HUDEP-2 (cell line): ENCODE measurements at regions not wholly inside any gene's neighbourhood (a gene's known extent, or its start where the extent isn't known, plus 50 kb on each side); places are given as distances from the start of the nearest gene placed in this dataset.
"Not testable (repeated sequence)": the region's sequence is repeated elsewhere in the genome, so short reads cannot be mapped to it uniquely, and the experiment has no call there.

Experiments
- DNase-seq, 76 experiments: peaks; one replicate each; lab custom pipeline; 2025; ENCODE audit not compliant: unreplicated experiment in 76 of 76; lab: John Stamatoyannopoulos, UW

DNA sequence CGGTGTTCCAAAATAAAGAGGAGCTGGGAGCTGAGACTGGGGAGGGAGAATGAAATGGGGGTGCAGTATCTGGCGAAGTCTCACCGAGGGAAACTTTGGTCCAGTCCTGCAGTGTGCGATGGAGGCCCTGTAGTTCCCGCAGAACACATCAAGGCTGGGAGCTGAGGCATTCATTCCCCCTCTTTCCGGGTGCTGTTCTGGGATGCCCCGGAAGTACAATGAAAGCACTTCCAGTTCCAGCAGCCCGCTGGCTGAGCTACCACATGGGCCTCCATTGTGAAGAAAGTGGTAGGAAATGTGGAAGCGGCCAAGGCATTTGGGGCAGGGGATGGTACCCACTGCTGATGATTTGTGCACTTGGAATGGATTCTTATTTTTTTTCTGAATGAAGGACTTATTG lies 560.7 kb downstream of the GLRX3 start:
- no peak for DNase-seq

GRCh38 chr10:130707389-130707979 lies 571.3 kb downstream of the GLRX3 start:
- no peak for DNase-seq

GRCh38 chr10:130708465-130709070 lies 572.4 kb downstream of the GLRX3 start:
- no peak for DNase-seq

GRCh38 chr10:130709415-130709814 lies 573.2 kb downstream of the GLRX3 start:
- DNase-seq = no peak

DNA sequence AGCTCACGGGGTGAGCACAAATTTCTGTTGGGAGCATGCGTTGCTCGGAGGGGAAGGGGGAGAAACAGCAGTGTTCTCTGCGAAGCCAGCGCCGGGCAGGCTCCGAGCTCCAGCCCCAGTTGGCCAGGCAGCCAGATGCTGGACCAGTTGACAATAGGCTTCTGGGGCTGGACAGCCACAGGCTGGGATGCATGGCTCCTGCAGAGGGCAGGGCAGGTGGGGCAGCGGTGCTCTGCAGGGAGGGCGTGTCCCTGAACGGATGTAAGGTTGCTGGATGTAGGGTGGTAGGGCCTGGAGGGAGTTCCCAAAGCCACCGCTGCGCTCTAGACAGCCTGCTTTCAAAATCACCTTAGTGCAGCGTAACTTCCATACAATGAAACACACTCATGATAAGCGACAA lies 574.9 kb downstream of the GLRX3 start:
- DNase-seq = no peak

DNA sequence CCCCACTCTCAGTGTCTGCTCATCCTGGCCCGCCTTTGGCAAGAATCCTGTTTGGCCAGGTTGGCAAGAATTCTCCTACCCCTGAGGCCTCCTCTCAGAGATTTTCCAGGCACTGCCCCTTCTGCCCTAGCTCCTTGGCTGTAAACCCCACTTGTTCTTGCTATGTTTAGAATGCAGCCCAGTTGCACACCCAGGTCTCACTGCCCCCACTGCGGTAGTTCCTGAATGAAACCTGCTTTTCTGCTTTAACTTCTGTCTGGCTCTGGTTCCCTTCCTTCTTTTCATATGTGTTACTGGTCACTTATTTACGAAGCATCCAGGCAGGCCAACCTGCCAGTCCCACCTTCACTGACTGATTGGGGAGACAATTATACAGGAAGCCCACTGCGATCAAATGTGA lies 576.9 kb downstream of the GLRX3 start:
- no peak for DNase-seq

- no peak for DNase-seq
Measured at GRCh38 chr10:130713731-130714130, 577.5 kb downstream of the GLRX3 start.

GRCh38 chr10:130714742-130715467 lies 578.7 kb downstream of the GLRX3 start:
- no peak for DNase-seq

- DNase-seq = no peak
Measured at GRCh38 chr10:130715686-130716670, 579.8 kb downstream of the GLRX3 start.

DNA sequence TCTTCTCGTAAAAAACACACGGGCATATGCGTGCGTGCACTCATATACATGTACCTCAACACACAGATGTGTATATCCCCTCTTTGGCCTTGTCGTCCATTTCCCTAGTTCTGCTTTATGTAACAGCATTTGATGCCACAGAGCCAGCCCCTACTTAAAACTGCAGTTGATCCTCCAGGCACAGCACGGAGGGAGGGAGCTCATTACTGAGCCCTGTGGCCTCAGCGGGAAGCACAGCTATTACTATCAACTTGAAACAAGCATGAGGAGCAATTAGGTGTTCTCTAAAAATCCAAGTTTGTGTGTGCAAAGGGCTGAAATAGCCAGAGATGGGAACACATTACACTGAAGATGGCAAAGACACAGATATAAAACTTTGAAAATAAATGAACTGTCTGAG lies 580.9 kb downstream of the GLRX3 start:
- no peak for DNase-seq

- DNase-seq = not testable (repeated sequence)
Measured at GRCh38 chr10:130718744-130719447, 582.7 kb downstream of the GLRX3 start.

DNA sequence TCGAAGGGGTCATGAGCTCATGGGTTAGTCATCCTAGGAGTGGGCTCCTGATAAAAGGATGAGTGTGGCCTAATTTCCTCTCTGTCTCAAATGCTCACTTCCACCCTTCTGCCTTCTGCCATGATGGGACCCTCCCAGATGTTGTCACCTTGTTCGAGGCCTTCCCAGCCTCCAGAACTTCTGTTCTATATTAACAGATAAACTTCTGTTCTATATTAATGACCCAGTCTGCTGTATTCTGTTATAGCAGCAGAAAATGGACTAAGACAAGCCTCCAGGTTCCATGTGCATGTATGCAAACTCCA lies 583.2 kb downstream of the GLRX3 start:
- DNase-seq = no peak

- DNase-seq = peak in 5 of 76 experiments; percentile 2 to 25 (median 11)
Measured at GRCh38 chr10:130720235-130720634, 584.0 kb downstream of the GLRX3 start.

DNA sequence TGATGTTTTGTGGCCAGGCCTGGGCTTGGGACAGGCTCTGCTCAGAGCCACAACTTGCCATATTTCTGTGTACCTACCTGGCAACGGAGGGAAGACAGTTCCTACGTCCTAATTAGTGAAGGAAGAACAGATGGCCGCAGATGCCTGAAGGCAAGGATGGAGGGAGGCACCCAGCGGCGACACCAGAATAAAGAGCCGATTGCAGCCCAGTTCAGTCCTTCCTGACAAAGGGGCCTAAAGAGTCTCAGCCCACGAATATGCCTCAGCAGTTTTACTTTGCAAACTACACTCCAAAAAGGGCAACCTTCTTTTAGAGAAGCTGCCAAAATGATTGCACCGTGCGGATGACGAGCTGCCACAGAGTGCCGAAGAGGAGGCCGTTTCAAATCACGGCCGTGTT lies 585.8 kb downstream of the GLRX3 start:
- no peak for DNase-seq

- no peak for DNase-seq
Measured at GRCh38 chr10:130723704-130724103, 587.5 kb downstream of the GLRX3 start.

DNA sequence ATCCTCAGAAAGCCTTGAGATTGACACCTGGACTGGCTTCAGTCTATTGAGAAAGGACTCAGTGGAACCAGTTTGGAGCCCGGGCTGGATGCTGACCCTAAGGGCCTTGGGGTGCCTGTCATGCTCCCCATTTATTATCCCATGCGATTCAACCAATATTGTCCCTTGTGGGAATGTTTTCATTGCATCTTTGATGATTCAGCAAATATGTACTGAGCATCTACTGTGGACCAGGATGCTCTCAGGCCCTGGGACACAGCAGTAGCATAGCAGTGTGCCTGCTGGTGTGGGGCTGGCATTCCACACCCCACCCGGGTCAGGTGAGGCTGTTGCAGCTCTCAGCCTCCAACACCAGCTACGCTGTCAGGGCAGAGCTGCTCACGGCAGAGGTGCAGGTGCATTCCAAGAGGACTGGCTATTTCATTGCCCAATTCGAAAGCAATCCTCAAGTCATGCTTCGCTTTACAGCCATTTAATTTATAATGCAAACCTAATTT lies 586.0 kb downstream of the TCERG1L start:
- DNase-seq = no peak

GRCh38 chr10:130726996-130727725 lies 584.4 kb downstream of the TCERG1L start:
- DNase-seq = no peak

GRCh38 chr10:130727766-130728490 lies 583.6 kb downstream of the TCERG1L start:
- no peak for DNase-seq
